Fibroblast of the aortic adventitia (primary cell): ENCODE measurements at regions not wholly inside any gene's neighbourhood (a gene's known extent, or its start where the extent isn't known, plus 50 kb on each side); places are given as distances from the start of the nearest gene placed in this dataset.

Experiments used
- DNase-seq: peaks from one replicate; pipeline ENCODE4 v3.0.0-alpha.2; 2010; ENCODE audit warnings: low read depth
- H3K4me3 ChIP-seq: 2 replicates; pipeline ENCODE4 v1.5.1; 2011; ENCODE audit warnings: low read depth, mild to moderate bottlenecking, control low read depth, low read length, moderate library complexity
- CTCF ChIP-seq: IDR thresholded peaks from 2 replicates; pipeline ENCODE4 v1.5.1; 2011; ENCODE audit warnings: mild to moderate bottlenecking, low read length, control low read depth, inconsistent platforms; ENCODE audit not compliant: insufficient read depth

GRCh38 chr1:79599257-79599656 is 592.7 kb upstream of the ADGRL4 start:
- H3K4me3 ChIP-seq, result no peak overlapping the region
- TF ChIP-seq CTCF, result no peak
- peak; percentile 42 for DNase-seq

GRCh38 chr1:79595931-79596330 is 589.4 kb upstream of the ADGRL4 start:
- DNase-seq, result no peak
- H3K4me3 ChIP-seq, result no peak overlapping the region
- TF ChIP-seq CTCF, result no peak

GRCh38 chr1:79594121-79594698 is 587.7 kb upstream of the ADGRL4 start:
- TF ChIP-seq CTCF, result no peak
- H3K4me3 ChIP-seq, result no peak overlapping the region
- DNase-seq, result no peak

GRCh38 chr1:79592707-79593106 is 586.2 kb upstream of the ADGRL4 start:
- no peak overlapping the region for H3K4me3 ChIP-seq
- no peak for DNase-seq
- TF ChIP-seq CTCF, result no peak

GRCh38 chr1:79588719-79589118 is 582.2 kb upstream of the ADGRL4 start:
- H3K4me3 ChIP-seq, result no peak overlapping the region
- no peak for TF ChIP-seq CTCF
- no peak for DNase-seq

GRCh38 chr1:79587229-79587628 is 580.7 kb upstream of the ADGRL4 start:
- H3K4me3 ChIP-seq, result no peak overlapping the region
- TF ChIP-seq CTCF, result no peak
- peak; percentile 52 for DNase-seq

GRCh38 chr1:79585801-79586200 is 579.3 kb upstream of the ADGRL4 start:
- no peak overlapping the region for H3K4me3 ChIP-seq
- no peak for TF ChIP-seq CTCF
- DNase-seq, result peak; percentile 15
